ENCODE measurements at regions not wholly inside any gene's neighbourhood (a gene's known extent, or its start where the extent isn't known, plus 50 kb on each side); places are given as distances from the start of the nearest gene placed in this dataset.

DNA sequence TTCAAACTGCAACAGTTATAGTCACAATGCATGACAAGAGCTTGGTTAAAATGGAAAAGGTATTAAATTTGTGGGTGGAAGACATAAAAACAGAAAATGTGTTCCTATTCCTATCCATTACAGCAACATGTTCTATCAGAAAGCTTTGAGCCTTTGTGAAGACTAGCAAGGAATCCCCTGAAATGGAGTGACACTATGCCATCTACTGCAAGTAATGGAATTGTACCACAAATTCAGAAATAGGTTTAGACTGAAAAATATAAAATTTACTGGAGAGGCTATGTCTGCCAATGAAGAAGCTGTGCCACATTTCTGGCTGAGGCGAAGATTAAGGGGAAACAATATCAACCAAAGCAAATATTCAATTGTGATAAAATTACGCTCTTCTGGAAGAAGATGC, 247.9 kb downstream of the ADAM29 start:
- peak; percentile 17 for DNase-seq (ENCODE audit: unreplicated experiment)
- TF ChIP-seq, protein P1, sequence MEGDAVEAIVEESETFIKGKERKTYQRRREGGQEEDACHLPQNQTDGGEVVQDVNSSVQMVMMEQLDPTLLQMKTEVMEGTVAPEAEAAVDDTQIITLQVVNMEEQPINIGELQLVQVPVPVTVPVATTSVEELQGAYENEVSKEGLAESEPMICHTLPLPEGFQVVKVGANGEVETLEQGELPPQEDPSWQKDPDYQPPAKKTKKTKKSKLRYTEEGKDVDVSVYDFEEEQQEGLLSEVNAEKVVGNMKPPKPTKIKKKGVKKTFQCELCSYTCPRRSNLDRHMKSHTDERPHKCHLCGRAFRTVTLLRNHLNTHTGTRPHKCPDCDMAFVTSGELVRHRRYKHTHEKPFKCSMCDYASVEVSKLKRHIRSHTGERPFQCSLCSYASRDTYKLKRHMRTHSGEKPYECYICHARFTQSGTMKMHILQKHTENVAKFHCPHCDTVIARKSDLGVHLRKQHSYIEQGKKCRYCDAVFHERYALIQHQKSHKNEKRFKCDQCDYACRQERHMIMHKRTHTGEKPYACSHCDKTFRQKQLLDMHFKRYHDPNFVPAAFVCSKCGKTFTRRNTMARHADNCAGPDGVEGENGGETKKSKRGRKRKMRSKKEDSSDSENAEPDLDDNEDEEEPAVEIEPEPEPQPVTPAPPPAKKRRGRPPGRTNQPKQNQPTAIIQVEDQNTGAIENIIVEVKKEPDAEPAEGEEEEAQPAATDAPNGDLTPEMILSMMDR (IDR thresholded peaks at IDR 0.05; ENCODE audit: unreplicated experiment), result no peak
- CTCF ChIA-PET, result interaction anchor here (1.0 kb wide), 1 partner anchor 400 kb away, joined by 4 read pairs; no protein-coding TSS in a partner anchor
- no peak overlapping the region for H3K4me3 Mint-ChIP-seq (ENCODE audit: unreplicated experiment)
- peaks cover 4% of the 10 kb centered on the region for H3K9me3 Mint-ChIP-seq (ENCODE audit: unreplicated experiment)
- H3K36me3 Mint-ChIP-seq (ENCODE audit: insufficient read depth, unreplicated experiment), result no peaks in the 10 kb centered on the region
- no peak overlapping the region for H3K27ac Mint-ChIP-seq (ENCODE audit: low read depth, unreplicated experiment)
- no peaks in the 10 kb centered on the region for H3K4me1 Mint-ChIP-seq (ENCODE audit: insufficient read depth, unreplicated experiment)
- BruUV-seq (replicated peaks), result no TSS peak
- H3K27me3 Mint-ChIP-seq (ENCODE audit: insufficient read depth, unreplicated experiment), result no peaks in the 10 kb centered on the region
- POLR2A ChIA-PET, result no interaction called here
- intact Hi-C loops (cut with micrococcal nuclease), result loop anchor here (5.0 to 10.0 kb wide), 2 partner anchors 291 to 404 kb away; no protein-coding TSS in a partner anchor

DNA sequence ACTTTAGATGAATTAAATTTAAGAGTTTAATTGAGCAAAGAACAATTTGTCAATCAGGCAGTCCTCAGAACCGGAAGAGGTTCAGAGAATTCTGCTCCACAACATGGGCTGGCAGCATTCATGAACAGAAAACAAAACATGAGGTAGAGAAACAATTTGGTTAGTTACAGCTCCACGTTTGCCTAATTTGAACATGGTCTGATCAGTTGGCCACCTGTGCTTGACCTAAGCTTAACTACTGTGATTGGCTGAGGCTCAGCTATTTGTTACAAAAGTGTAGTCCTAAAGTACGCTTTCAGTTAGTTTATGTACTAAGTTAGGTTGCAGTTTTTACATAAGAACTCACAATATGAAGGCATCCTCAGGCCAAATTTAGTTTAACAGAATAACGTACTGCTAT, 258.6 kb downstream of the ADAM29 start:
- TF ChIP-seq, protein P1 (IDR thresholded peaks at IDR 0.05; ENCODE audit: unreplicated experiment), result no peak
- peaks cover 4% of the 10 kb centered on the region for H3K9me3 Mint-ChIP-seq (ENCODE audit: unreplicated experiment)
- DNase-seq (ENCODE audit: unreplicated experiment), result no peak
- ChIA-PET POLR2A (no interaction called here), CTCF (no interaction called here)
- no peaks in the 10 kb centered on the region for H3K4me1 Mint-ChIP-seq (ENCODE audit: insufficient read depth, unreplicated experiment)
- no peaks in the 10 kb centered on the region for H3K36me3 Mint-ChIP-seq (ENCODE audit: insufficient read depth, unreplicated experiment)
- no TSS peak for BruUV-seq (replicated peaks)
- no peak overlapping the region for H3K4me3 Mint-ChIP-seq (ENCODE audit: unreplicated experiment)
- no peak overlapping the region for H3K27ac Mint-ChIP-seq (ENCODE audit: low read depth, unreplicated experiment)
- no peaks in the 10 kb centered on the region for H3K27me3 Mint-ChIP-seq (ENCODE audit: insufficient read depth, unreplicated experiment)
- intact Hi-C loops (cut with micrococcal nuclease), result no loop called here

DNA sequence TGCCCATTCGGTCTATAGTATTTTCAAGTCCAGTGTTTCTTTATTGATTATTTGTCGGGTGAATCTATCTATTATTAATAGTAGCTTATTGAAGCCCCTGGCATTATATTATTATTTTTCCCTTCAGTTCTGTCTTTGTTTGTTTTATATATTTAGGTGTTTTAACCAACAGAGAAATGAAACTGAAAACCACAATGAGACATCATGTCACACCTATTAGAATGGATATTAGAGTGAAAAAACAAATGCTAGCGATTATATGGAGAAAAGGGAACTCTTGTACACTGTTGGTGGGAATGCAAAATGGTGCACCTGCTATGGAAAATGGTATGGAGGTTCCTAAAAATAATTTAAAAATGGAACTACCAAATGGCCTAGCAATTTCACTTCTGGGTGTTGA, 272.5 kb downstream of the ADAM29 start:
- intact Hi-C loops (cut with micrococcal nuclease), result no loop called here
- POLR2A ChIA-PET, result no interaction called here
- H3K27me3 Mint-ChIP-seq (ENCODE audit: insufficient read depth, unreplicated experiment), result no peaks in the 10 kb centered on the region
- no peaks in the 10 kb centered on the region for H3K4me1 Mint-ChIP-seq (ENCODE audit: insufficient read depth, unreplicated experiment)
- H3K36me3 Mint-ChIP-seq (ENCODE audit: insufficient read depth, unreplicated experiment), result no peaks in the 10 kb centered on the region
- TF ChIP-seq, protein P1 (IDR thresholded peaks at IDR 0.05; ENCODE audit: unreplicated experiment), result no peak
- H3K27ac Mint-ChIP-seq (ENCODE audit: low read depth, unreplicated experiment), result no peak overlapping the region
- CTCF ChIA-PET, result no interaction called here
- BruUV-seq (replicated peaks), result no TSS peak
- DNase-seq (ENCODE audit: unreplicated experiment), result no peak
- H3K9me3 Mint-ChIP-seq (ENCODE audit: unreplicated experiment), result peaks cover 5% of the 10 kb centered on the region
- H3K4me3 Mint-ChIP-seq (ENCODE audit: unreplicated experiment), result no peak overlapping the region

DNA sequence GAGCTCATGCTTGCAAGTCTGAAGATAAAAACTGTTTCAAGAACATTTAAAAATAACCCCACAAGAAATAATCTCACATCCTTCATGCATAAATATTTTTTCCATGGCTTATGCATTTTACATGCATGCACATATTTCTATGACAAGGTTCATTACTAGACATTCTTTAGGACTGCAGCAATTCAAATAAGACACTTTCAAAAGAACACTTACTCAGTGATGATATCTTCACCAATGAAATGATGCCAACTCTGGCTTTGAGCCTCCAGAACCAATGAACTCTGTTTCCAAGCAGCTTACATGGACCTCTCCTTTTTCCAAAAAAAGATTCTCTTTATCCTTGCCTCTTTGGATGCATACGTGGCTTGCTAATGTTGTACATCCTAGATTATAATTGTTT, 279.9 kb downstream of the ADAM29 start:
- no peaks in the 10 kb centered on the region for H3K27me3 Mint-ChIP-seq (ENCODE audit: insufficient read depth, unreplicated experiment)
- intact Hi-C loops (cut with micrococcal nuclease), result no loop called here

More for the DNA sequence above, 279.9 kb downstream of the ADAM29 start:
- Mint-ChIP-seq H3K9me3 (ENCODE audit: unreplicated experiment) (no peaks in the 10 kb centered on the region), H3K27ac (ENCODE audit: low read depth, unreplicated experiment) (no peak overlapping the region), H3K36me3 (ENCODE audit: insufficient read depth, unreplicated experiment) (no peaks in the 10 kb centered on the region), H3K4me3 (ENCODE audit: unreplicated experiment) (no peak overlapping the region), H3K4me1 (ENCODE audit: insufficient read depth, unreplicated experiment) (no peaks in the 10 kb centered on the region)
- ChIA-PET CTCF (interaction anchor here (0.6 kb wide), 1 partner anchor 127 kb away, joined by 3 read pairs; no protein-coding TSS in a partner anchor), POLR2A (no interaction called here)
- BruUV-seq (replicated peaks), result no TSS peak
- DNase-seq (ENCODE audit: unreplicated experiment), result no peak
- TF ChIP-seq, protein P1 (IDR thresholded peaks at IDR 0.05; ENCODE audit: unreplicated experiment), result no peak
